ENCODE measurements at regions not wholly inside any gene's neighbourhood (a gene's known extent, or its start where the extent isn't known, plus 50 kb on each side); places are given as distances from the start of the nearest gene placed in this dataset.

GRCh38 chr9:23278561-23278960 is 547.5 kb downstream of the ELAVL2 start:
- H3K79me2 ChIP-seq (ENCODE audit: insufficient read depth, low read length) = no peaks in the 10 kb centered on the region
- H2AFZ ChIP-seq (ENCODE audit: low read depth, low read length, severe bottlenecking) = no peak overlapping the region
- H3K27ac ChIP-seq (ENCODE audit: low read depth, low read length) = no peak overlapping the region
- no peaks in the 10 kb centered on the region for H3K9me3 ChIP-seq (ENCODE audit: insufficient read depth, low read length)
- TF ChIP-seq EZH2phosphoT487 (conservative IDR thresholded peaks at IDR 0.05; ENCODE audit: low read length) (no peak), CTCF (IDR thresholded peaks at IDR 0.05; ENCODE audit: insufficient read depth, low read length, poor library complexity, severe bottlenecking) (no peak)
- no peaks in the 10 kb centered on the region for H3K36me3 ChIP-seq (ENCODE audit: low read length)
- no peak overlapping the region for H3K4me2 ChIP-seq (ENCODE audit: low read depth, low read length, poor library complexity, severe bottlenecking)
- H3K4me3 ChIP-seq (ENCODE audit: insufficient read depth, low read length, poor library complexity, severe bottlenecking) = no peak overlapping the region
- no peaks in the 10 kb centered on the region for H4K20me1 ChIP-seq (ENCODE audit: low read depth, low read length)
- H3K9ac ChIP-seq (ENCODE audit: low read length) = no peak overlapping the region
- H3F3A ChIP-seq (ENCODE audit: insufficient read depth) = no peaks in the 10 kb centered on the region
- no peaks in the 10 kb centered on the region for H3K27me3 ChIP-seq (ENCODE audit: low read length)
- no peaks in the 10 kb centered on the region for H3K9me2 ChIP-seq (replicated peaks; ENCODE audit: insufficient read depth, low read length)

GRCh38 chr9:23287390-23287789 is 538.6 kb downstream of the ELAVL2 start:
- Histone ChIP-seq H2AFZ (ENCODE audit: low read depth, low read length, severe bottlenecking) (no peak overlapping the region), H3F3A (ENCODE audit: insufficient read depth) (no peaks in the 10 kb centered on the region), H3K79me2 (ENCODE audit: insufficient read depth, low read length) (no peaks in the 10 kb centered on the region), H3K4me3 (ENCODE audit: insufficient read depth, low read length, poor library complexity, severe bottlenecking) (no peak overlapping the region), H3K36me3 (ENCODE audit: low read length) (no peaks in the 10 kb centered on the region), H3K27ac (ENCODE audit: low read depth, low read length) (no peak overlapping the region), H4K20me1 (ENCODE audit: low read depth, low read length) (no peaks in the 10 kb centered on the region), H3K9me2 (replicated peaks; ENCODE audit: insufficient read depth, low read length) (no peaks in the 10 kb centered on the region), H3K27me3 (ENCODE audit: low read length) (no peaks in the 10 kb centered on the region), H3K9me3 (ENCODE audit: insufficient read depth, low read length) (no peaks in the 10 kb centered on the region), H3K4me2 (ENCODE audit: low read depth, low read length, poor library complexity, severe bottlenecking) (no peak overlapping the region), H3K9ac (ENCODE audit: low read length) (no peak overlapping the region)
- TF ChIP-seq EZH2phosphoT487 (conservative IDR thresholded peaks at IDR 0.05; ENCODE audit: low read length) (no peak), CTCF (IDR thresholded peaks at IDR 0.05; ENCODE audit: insufficient read depth, low read length, poor library complexity, severe bottlenecking) (no peak)

GRCh38 chr9:23288545-23288944 is 537.5 kb downstream of the ELAVL2 start:
- Histone ChIP-seq H4K20me1 (ENCODE audit: low read depth, low read length) (no peaks in the 10 kb centered on the region), H3K9me2 (replicated peaks; ENCODE audit: insufficient read depth, low read length) (no peaks in the 10 kb centered on the region), H3K4me2 (ENCODE audit: low read depth, low read length, poor library complexity, severe bottlenecking) (no peak overlapping the region), H3K4me3 (ENCODE audit: insufficient read depth, low read length, poor library complexity, severe bottlenecking) (no peak overlapping the region), H3K36me3 (ENCODE audit: low read length) (no peaks in the 10 kb centered on the region), H2AFZ (ENCODE audit: low read depth, low read length, severe bottlenecking) (no peak overlapping the region), H3K79me2 (ENCODE audit: insufficient read depth, low read length) (no peaks in the 10 kb centered on the region), H3K27me3 (ENCODE audit: low read length) (no peaks in the 10 kb centered on the region), H3F3A (ENCODE audit: insufficient read depth) (no peaks in the 10 kb centered on the region), H3K9ac (ENCODE audit: low read length) (no peak overlapping the region), H3K9me3 (ENCODE audit: insufficient read depth, low read length) (no peaks in the 10 kb centered on the region), H3K27ac (ENCODE audit: low read depth, low read length) (no peak overlapping the region)
- TF ChIP-seq CTCF (IDR thresholded peaks at IDR 0.05; ENCODE audit: insufficient read depth, low read length, poor library complexity, severe bottlenecking) = no peak
- no peak for TF ChIP-seq EZH2phosphoT487 (conservative IDR thresholded peaks at IDR 0.05; ENCODE audit: low read length)

Data from SU-DHL-6 (cell line).